ENCODE measurements at regions not wholly inside any gene's neighbourhood (a gene's known extent, or its start where the extent isn't known, plus 50 kb on each side); places are given as distances from the start of the nearest gene placed in this dataset.

GRCh38 chr5:108472237-108472636 lies 90.3 kb upstream of the FBXL17 start:
- Histone ChIP-seq H3K36me3 (ENCODE audit: control insufficient read depth in 2 of 2, insufficient read depth in 1 of 2, low read length in 2 of 2) (no peaks in the 10 kb centered on the region), H3K4me3 (ENCODE audit: low read depth, low read length) (no peak overlapping the region), H3K4me1 (ENCODE audit: control insufficient read depth, insufficient read depth, low read length) (no peaks in the 10 kb centered on the region), H3K27ac (ENCODE audit: extremely low read depth, low read depth, low read length) (no peak overlapping the region), H3K9me3 (ENCODE audit: control insufficient read depth, insufficient read depth, low read depth, low read length) (no peaks in the 10 kb centered on the region)
- ChIA-PET CTCF (no interaction called here), POLR2A (no interaction called here)
- TF ChIP-seq ZNF670 (tag by site-specific recombination; IDR thresholded peaks at IDR 0.05; ENCODE audit: low read depth) (no peak), ZNF629 (tag by site-specific recombination; IDR thresholded peaks at IDR 0.05) (no peak), ZNF114 (tag by site-specific recombination; IDR thresholded peaks at IDR 0.05) (no peak), ZNF157 (tag by site-specific recombination; IDR thresholded peaks at IDR 0.05) (no peak), ZNF623 (tag by site-specific recombination; IDR thresholded peaks at IDR 0.05) (no peak), ZNF561 (tag by site-specific recombination; IDR thresholded peaks at IDR 0.05; ENCODE audit: borderline replicate concordance) (no peak), AEBP2 (tag by site-specific recombination; IDR thresholded peaks at IDR 0.05; ENCODE audit: borderline replicate concordance) (no peak), KLF7 (tag by site-specific recombination; IDR thresholded peaks at IDR 0.05; ENCODE audit: borderline replicate concordance) (no peak)
- TF ChIP-seq, protein P1, sequence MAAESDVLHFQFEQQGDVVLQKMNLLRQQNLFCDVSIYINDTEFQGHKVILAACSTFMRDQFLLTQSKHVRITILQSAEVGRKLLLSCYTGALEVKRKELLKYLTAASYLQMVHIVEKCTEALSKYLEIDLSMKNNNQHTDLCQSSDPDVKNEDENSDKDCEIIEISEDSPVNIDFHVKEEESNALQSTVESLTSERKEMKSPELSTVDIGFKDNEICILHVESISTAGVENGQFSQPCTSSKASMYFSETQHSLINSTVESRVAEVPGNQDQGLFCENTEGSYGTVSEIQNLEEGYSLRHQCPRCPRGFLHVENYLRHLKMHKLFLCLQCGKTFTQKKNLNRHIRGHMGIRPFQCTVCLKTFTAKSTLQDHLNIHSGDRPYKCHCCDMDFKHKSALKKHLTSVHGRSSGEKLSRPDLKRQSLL (tag by site-specific recombination; IDR thresholded peaks at IDR 0.05), result no peak

- no peak for TF ChIP-seq ZSCAN23 (tag by site-specific recombination; IDR thresholded peaks at IDR 0.05)
- no peak for TF ChIP-seq ZBTB21 (tag by site-specific recombination; IDR thresholded peaks at IDR 0.05)
- TF ChIP-seq, protein P1 (tag by site-specific recombination; IDR thresholded peaks at IDR 0.05), result no peak
- TF ChIP-seq ZNF501 (tag by site-specific recombination; IDR thresholded peaks at IDR 0.05), result no peak
- TF ChIP-seq HIC1 (tag by site-specific recombination; IDR thresholded peaks at IDR 0.05), result no peak
- TF ChIP-seq KLF9 (tag by site-specific recombination; IDR thresholded peaks at IDR 0.05; ENCODE audit: low read depth), result no peak
- no peak for TF ChIP-seq ZNF221 (tag by site-specific recombination; IDR thresholded peaks at IDR 0.05; ENCODE audit: borderline replicate concordance)
- TF ChIP-seq ZNF571 (tag by site-specific recombination; IDR thresholded peaks at IDR 0.05), result no peak
- no peak for TF ChIP-seq ZNF16 (tag by site-specific recombination; IDR thresholded peaks at IDR 0.05; ENCODE audit: low read depth)
- no peak for TF ChIP-seq ZNF175 (tag by site-specific recombination; IDR thresholded peaks at IDR 0.05)
- TF ChIP-seq ZNF677 (tag by site-specific recombination; IDR thresholded peaks at IDR 0.05), result no peak
- no peak for TF ChIP-seq SP7 (tag by site-specific recombination; IDR thresholded peaks at IDR 0.05)
- no peak for TF ChIP-seq ZNF629 (tag by site-specific recombination; IDR thresholded peaks at IDR 0.05)
- no peak for TF ChIP-seq ZNF274 (IDR thresholded peaks at IDR 0.05; ENCODE audit: low read length)
- no peak for TF ChIP-seq ZNF274 (tag by site-specific recombination; IDR thresholded peaks at IDR 0.05; ENCODE audit: borderline replicate concordance)
- no peak for TF ChIP-seq ZNF184 (tag by site-specific recombination; IDR thresholded peaks at IDR 0.05)
- CTCF ChIA-PET, result no interaction called here
- no peaks in the 10 kb centered on the region for H3K4me1 ChIP-seq (ENCODE audit: control insufficient read depth, insufficient read depth, low read length)
- no peak overlapping the region for H3K27ac ChIP-seq (ENCODE audit: extremely low read depth, low read depth, low read length)
- no peaks in the 10 kb centered on the region for H3K36me3 ChIP-seq (ENCODE audit: control insufficient read depth in 2 of 2, insufficient read depth in 1 of 2, low read length in 2 of 2)
- no peak overlapping the region for H3K4me3 ChIP-seq (ENCODE audit: low read depth, low read length)
- no peaks in the 10 kb centered on the region for H3K9me3 ChIP-seq (ENCODE audit: control insufficient read depth, insufficient read depth, low read depth, low read length)
- POLR2A ChIA-PET, result no interaction called here
These were observed 85.7 kb upstream of the FBXL17 start for GRCh38 chr5:108467563-108467962.
